B cell (primary cell): ENCODE measurements at regions not wholly inside any gene's neighbourhood (a gene's known extent, or its start where the extent isn't known, plus 50 kb on each side); places are given as distances from the start of the nearest gene placed in this dataset.

Source experiments
- CTCF ChIP-seq: fragments of 200-600 bp; IDR thresholded peaks from one replicate; pipeline ENCODE4 v1.8.0; 2022; ENCODE audit warnings: antibody characterized with exemption, mild to moderate bottlenecking
- EZH2 ChIP-seq: IDR thresholded peaks from 2 replicates; pipeline ENCODE4 v1.6.1; 2012; ENCODE audit warnings: borderline replicate concordance, low read depth, mild to moderate bottlenecking, moderate library complexity, low read length; ENCODE audit not compliant: insufficient read depth, poor library complexity, severe bottlenecking

- TF ChIP-seq CTCF (no peak), EZH2 (no peak)
Observed at GRCh38 chr10:8392216-8392615, 337.7 kb downstream of the GATA3 start.
